Neural cell (in vitro differentiated cells): ENCODE measurements at regions not wholly inside any gene's neighbourhood (a gene's known extent, or its start where the extent isn't known, plus 50 kb on each side); places are given as distances from the start of the nearest gene placed in this dataset.

Source experiments
- H2AFZ ChIP-seq: fragments of 200-600, 300-800 bp; sonication (generic), shearing (Covaris generic); 2 replicates; pipeline ENCODE4 v1.6.0; 2014; ENCODE audit warnings: low read depth, mild to moderate bottlenecking, antibody characterized with exemption, low read length, moderate library complexity
- H3F3A ChIP-seq: fragments of 200-600 bp; shearing (Covaris generic); 2 replicates; pipeline ENCODE4 v1.6.1; 2016; ENCODE audit warnings: mild to moderate bottlenecking, moderate library complexity, mixed read lengths, antibody characterized with exemption, low read length; ENCODE audit not compliant: insufficient read depth, poor library complexity, severe bottlenecking
- H3K27ac ChIP-seq: fragments of 200-600, 300-800 bp; sonication (generic), shearing (Covaris generic); 2 replicates; pipeline ENCODE4 v1.5.1; 2014; ENCODE audit warnings: mild to moderate bottlenecking, low read length, moderate library complexity
- H3K27me3 ChIP-seq: fragments of 300-800, 200-600 bp; sonication (generic), shearing (Covaris generic); 2 replicates; pipeline ENCODE4 v1.6.0; 2014; ENCODE audit warnings: mild to moderate bottlenecking, low read depth, low read length, moderate library complexity; ENCODE audit not compliant: insufficient read depth
- H3K36me3 ChIP-seq: fragments of 300-800, 200-600 bp; sonication (generic), shearing (Covaris generic); 2 replicates; pipeline ENCODE4 v1.5.1; 2014; ENCODE audit warnings: mild to moderate bottlenecking, antibody characterized with exemption, low read length, moderate library complexity; ENCODE audit not compliant: insufficient read depth
- H3K4me2 ChIP-seq: fragments of 300-800, 200-600 bp; sonication (generic), shearing (Covaris generic); 2 replicates; pipeline ENCODE4 v1.6.0; 2014; ENCODE audit warnings: mild to moderate bottlenecking, low read length
- H3K4me3 ChIP-seq: fragments of 300-800, 200-600 bp; sonication (generic), shearing (Covaris generic); 2 replicates; pipeline ENCODE4 v1.5.1; 2014; ENCODE audit warnings: mild to moderate bottlenecking, low read length, moderate library complexity
- H3K79me2 ChIP-seq: fragments of 200-600 bp; shearing (Covaris generic); replicated peaks from 2 replicates; pipeline ENCODE4 v1.6.0; 2014; ENCODE audit warnings: mild to moderate bottlenecking, low read length, moderate library complexity; ENCODE audit not compliant: insufficient read depth
- H3K9ac ChIP-seq: fragments of 300-800, 200-600 bp; sonication (generic), shearing (Covaris generic); 2 replicates; pipeline ENCODE4 v1.6.1; 2016; ENCODE audit warnings: mild to moderate bottlenecking, low read length, mixed read lengths
- H3K9me2 ChIP-seq: fragments of 200-600 bp; shearing (Covaris generic); 2 replicates; pipeline ENCODE4 v1.6.1; 2016; ENCODE audit warnings: mild to moderate bottlenecking, low read length, mixed read lengths; ENCODE audit not compliant: insufficient read depth
- H3K9me3 ChIP-seq: fragments of 200-600, 300-800 bp; sonication (generic), shearing (Covaris generic); 2 replicates; pipeline ENCODE4 v1.6.1; 2016; ENCODE audit warnings: mild to moderate bottlenecking, mixed run types, low read length, moderate library complexity, mixed read lengths
- H4K20me1 ChIP-seq: fragments of 200-600 bp; shearing (Covaris generic); 2 replicates; pipeline ENCODE4 v1.6.1; 2016; ENCODE audit warnings: mild to moderate bottlenecking, mixed run types; ENCODE audit not compliant: insufficient read depth
- EP300 ChIP-seq: fragments of 450-650 bp; conservative IDR thresholded peaks from 2 replicates; pipeline ENCODE4 v1.6.1; 2014; ENCODE audit warnings: antibody characterized with exemption, mild to moderate bottlenecking, moderate library complexity; ENCODE audit not compliant: poor library complexity, severe bottlenecking
- EZH2 ChIP-seq: fragments of 200-600, 300-800 bp; shearing (Covaris generic), sonication (generic); IDR thresholded peaks from 2 replicates; pipeline ENCODE4 v1.6.1; 2014; ENCODE audit warnings: antibody characterized with exemption, low read length, borderline replicate concordance, mild to moderate bottlenecking; ENCODE audit not compliant: insufficient read depth, poor library complexity, severe bottlenecking
- MXI1 ChIP-seq: fragments of 450-650 bp; conservative IDR thresholded peaks from 2 replicates; pipeline ENCODE4 v1.6.1; 2014; ENCODE audit warnings: antibody characterized with exemption, mild to moderate bottlenecking; ENCODE audit not compliant: poor library complexity, severe bottlenecking
- POLR2AphosphoS5 ChIP-seq: IDR thresholded peaks from 2 replicates; pipeline ENCODE4 v1.6.1; 2012
- RAD21 ChIP-seq: fragments of 450-650 bp; conservative IDR thresholded peaks from 2 replicates; pipeline ENCODE4 v1.6.1; 2014; ENCODE audit warnings: antibody characterized with exemption, mild to moderate bottlenecking, moderate library complexity
- SMC3 ChIP-seq: fragments of 450-650 bp; conservative IDR thresholded peaks from 2 replicates; pipeline ENCODE4 v1.6.1; 2014; ENCODE audit warnings: antibody characterized with exemption, mild to moderate bottlenecking, moderate library complexity; ENCODE audit not compliant: poor library complexity
- TAF1 ChIP-seq: IDR thresholded peaks from 2 replicates; pipeline ENCODE4 v1.6.1; 2012; ENCODE audit warnings: low read depth
- TF ChIP-seq, protein P1 (sequence below): fragments of 450-650 bp; IDR thresholded peaks from 2 replicates; pipeline ENCODE4 v1.5.1; 2014; ENCODE audit warnings: antibody characterized with exemption, mild to moderate bottlenecking, moderate library complexity; ENCODE audit not compliant: poor library complexity, severe bottlenecking
- TF ChIP-seq, protein P2 (sequence below): IDR thresholded peaks from 2 replicates; pipeline ENCODE4 v1.6.1; 2012; ENCODE audit warnings: borderline replicate concordance

DNA sequence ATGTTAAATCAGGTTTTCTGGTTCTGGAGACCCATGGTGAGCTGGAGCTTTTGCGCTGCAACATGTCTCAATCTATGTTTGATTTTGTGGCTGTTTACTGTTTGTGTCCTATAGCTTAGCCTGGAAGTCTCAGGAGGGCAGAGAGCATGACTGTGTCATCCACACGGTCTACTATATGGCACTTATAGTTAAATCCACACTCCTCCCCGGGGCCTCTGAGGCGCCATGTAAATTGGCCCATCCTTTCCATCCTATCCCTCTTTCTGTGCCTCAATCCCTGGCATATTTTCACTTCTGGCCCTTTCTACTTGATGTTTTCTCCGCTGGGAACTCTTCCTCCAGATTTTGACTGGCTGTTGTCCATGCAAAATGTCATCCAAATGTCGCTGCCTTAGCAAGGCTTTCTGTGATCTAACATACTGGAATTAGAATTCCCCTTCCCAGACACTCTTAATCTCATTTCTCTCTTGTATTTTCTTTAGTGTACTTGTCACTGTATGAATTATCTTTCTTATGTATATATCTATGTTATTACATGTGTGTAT is 560.8 kb upstream of the RGMA start:
- Histone ChIP-seq H3K27me3 (no peaks in the 10 kb centered on the region), H4K20me1 (no peaks in the 10 kb centered on the region), H3K79me2 (no peaks in the 10 kb centered on the region), H3K27ac (no peak overlapping the region), H3K36me3 (no peaks in the 10 kb centered on the region), H2AFZ (no peak overlapping the region), H3K9me3 (no peaks in the 10 kb centered on the region), H3K4me3 (no peak overlapping the region), H3K4me2 (no peak overlapping the region), H3F3A (no peaks in the 10 kb centered on the region), H3K9me2 (no peaks in the 10 kb centered on the region), H3K9ac (no peak overlapping the region)
- no peak for TF ChIP-seq EZH2
- no peak for TF ChIP-seq MXI1
- no peak for TF ChIP-seq EP300
- no peak for TF ChIP-seq RAD21
- TF ChIP-seq TAF1, result no peak
- TF ChIP-seq, protein P1, sequence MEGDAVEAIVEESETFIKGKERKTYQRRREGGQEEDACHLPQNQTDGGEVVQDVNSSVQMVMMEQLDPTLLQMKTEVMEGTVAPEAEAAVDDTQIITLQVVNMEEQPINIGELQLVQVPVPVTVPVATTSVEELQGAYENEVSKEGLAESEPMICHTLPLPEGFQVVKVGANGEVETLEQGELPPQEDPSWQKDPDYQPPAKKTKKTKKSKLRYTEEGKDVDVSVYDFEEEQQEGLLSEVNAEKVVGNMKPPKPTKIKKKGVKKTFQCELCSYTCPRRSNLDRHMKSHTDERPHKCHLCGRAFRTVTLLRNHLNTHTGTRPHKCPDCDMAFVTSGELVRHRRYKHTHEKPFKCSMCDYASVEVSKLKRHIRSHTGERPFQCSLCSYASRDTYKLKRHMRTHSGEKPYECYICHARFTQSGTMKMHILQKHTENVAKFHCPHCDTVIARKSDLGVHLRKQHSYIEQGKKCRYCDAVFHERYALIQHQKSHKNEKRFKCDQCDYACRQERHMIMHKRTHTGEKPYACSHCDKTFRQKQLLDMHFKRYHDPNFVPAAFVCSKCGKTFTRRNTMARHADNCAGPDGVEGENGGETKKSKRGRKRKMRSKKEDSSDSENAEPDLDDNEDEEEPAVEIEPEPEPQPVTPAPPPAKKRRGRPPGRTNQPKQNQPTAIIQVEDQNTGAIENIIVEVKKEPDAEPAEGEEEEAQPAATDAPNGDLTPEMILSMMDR, result no peak
- TF ChIP-seq, protein P2, sequence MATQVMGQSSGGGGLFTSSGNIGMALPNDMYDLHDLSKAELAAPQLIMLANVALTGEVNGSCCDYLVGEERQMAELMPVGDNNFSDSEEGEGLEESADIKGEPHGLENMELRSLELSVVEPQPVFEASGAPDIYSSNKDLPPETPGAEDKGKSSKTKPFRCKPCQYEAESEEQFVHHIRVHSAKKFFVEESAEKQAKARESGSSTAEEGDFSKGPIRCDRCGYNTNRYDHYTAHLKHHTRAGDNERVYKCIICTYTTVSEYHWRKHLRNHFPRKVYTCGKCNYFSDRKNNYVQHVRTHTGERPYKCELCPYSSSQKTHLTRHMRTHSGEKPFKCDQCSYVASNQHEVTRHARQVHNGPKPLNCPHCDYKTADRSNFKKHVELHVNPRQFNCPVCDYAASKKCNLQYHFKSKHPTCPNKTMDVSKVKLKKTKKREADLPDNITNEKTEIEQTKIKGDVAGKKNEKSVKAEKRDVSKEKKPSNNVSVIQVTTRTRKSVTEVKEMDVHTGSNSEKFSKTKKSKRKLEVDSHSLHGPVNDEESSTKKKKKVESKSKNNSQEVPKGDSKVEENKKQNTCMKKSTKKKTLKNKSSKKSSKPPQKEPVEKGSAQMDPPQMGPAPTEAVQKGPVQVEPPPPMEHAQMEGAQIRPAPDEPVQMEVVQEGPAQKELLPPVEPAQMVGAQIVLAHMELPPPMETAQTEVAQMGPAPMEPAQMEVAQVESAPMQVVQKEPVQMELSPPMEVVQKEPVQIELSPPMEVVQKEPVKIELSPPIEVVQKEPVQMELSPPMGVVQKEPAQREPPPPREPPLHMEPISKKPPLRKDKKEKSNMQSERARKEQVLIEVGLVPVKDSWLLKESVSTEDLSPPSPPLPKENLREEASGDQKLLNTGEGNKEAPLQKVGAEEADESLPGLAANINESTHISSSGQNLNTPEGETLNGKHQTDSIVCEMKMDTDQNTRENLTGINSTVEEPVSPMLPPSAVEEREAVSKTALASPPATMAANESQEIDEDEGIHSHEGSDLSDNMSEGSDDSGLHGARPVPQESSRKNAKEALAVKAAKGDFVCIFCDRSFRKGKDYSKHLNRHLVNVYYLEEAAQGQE, result no peak
- TF ChIP-seq SMC3, result no peak
- no peak for TF ChIP-seq POLR2AphosphoS5

- Histone ChIP-seq H2AFZ (no peak overlapping the region), H3F3A (no peaks in the 10 kb centered on the region), H3K27ac (no peak overlapping the region), H3K9me3 (no peaks in the 10 kb centered on the region), H3K27me3 (no peaks in the 10 kb centered on the region), H3K9me2 (no peaks in the 10 kb centered on the region), H4K20me1 (no peaks in the 10 kb centered on the region), H3K4me2 (no peak overlapping the region), H3K79me2 (no peaks in the 10 kb centered on the region), H3K4me3 (no peak overlapping the region), H3K36me3 (no peaks in the 10 kb centered on the region), H3K9ac (no peak overlapping the region)
- TF ChIP-seq RAD21 (no peak), POLR2AphosphoS5 (no peak), SMC3 (no peak), MXI1 (no peak), TAF1 (no peak), EZH2 (no peak), EP300 (no peak)
- TF ChIP-seq, protein P1, result no peak
- TF ChIP-seq, protein P2, result no peak
Observed at GRCh38 chr15:93646193-93646592, 557.2 kb upstream of the RGMA start.
